ENCODE measurements at regions not wholly inside any gene's neighbourhood (a gene's known extent, or its start where the extent isn't known, plus 50 kb on each side); places are given as distances from the start of the nearest gene placed in this dataset.

DNA sequence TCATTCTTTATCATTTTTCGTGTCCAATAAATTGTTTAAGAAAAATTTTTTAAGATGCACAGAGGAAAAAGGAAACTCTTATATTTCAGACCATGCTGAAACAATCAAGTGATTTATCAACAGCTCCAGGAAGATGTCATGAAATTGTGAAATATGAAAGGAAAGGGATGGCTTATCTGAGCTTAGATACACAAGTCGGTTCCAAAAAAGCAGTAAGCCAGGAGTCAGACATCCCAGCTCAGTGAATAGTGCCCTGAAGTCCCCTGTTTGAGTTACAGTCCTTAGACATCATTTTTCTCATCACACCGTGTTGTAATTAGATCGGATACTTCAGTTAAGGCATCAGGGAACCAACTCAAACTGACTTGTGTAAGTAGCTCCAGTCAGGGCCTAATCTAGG, 91.0 kb upstream of the SSTR4 start:
- TF ChIP-seq, protein P1, sequence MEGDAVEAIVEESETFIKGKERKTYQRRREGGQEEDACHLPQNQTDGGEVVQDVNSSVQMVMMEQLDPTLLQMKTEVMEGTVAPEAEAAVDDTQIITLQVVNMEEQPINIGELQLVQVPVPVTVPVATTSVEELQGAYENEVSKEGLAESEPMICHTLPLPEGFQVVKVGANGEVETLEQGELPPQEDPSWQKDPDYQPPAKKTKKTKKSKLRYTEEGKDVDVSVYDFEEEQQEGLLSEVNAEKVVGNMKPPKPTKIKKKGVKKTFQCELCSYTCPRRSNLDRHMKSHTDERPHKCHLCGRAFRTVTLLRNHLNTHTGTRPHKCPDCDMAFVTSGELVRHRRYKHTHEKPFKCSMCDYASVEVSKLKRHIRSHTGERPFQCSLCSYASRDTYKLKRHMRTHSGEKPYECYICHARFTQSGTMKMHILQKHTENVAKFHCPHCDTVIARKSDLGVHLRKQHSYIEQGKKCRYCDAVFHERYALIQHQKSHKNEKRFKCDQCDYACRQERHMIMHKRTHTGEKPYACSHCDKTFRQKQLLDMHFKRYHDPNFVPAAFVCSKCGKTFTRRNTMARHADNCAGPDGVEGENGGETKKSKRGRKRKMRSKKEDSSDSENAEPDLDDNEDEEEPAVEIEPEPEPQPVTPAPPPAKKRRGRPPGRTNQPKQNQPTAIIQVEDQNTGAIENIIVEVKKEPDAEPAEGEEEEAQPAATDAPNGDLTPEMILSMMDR (IDR thresholded peaks at IDR 0.05), result no peak
- TF ChIP-seq EZH2 (IDR thresholded peaks at IDR 0.05; ENCODE audit: borderline replicate concordance, insufficient read depth, low read depth, low read length, poor library complexity, severe bottlenecking), result no peak
